HAP-1 (cell line): ENCODE measurements at regions not wholly inside any gene's neighbourhood (a gene's known extent, or its start where the extent isn't known, plus 50 kb on each side); places are given as distances from the start of the nearest gene placed in this dataset.

Experiments
- DNase-seq, 2 experiments: peaks; one replicate each; pipeline ENCODE4 v3.0.0-alpha.2; 2016 to 2020; ENCODE audit warnings: low spot score in 2 of 2
- H3K27me3 ChIP-seq: fragments of 250-450 bp; sonication (Bioruptor Pico); 2 replicates; pipeline ENCODE4 v1.5.1; 2020; ENCODE audit warnings: low read depth, mild to moderate bottlenecking, moderate library complexity
- H3K36me3 ChIP-seq: fragments of 250-450 bp; sonication (Bioruptor Pico); replicated peaks from 2 replicates; pipeline ENCODE4 v1.5.1; 2020; ENCODE audit warnings: mild to moderate bottlenecking
- H3K4me1 ChIP-seq: fragments of 250-450 bp; sonication (Bioruptor Pico); 2 replicates; pipeline ENCODE4 v1.5.1; 2020; ENCODE audit warnings: mild to moderate bottlenecking
- H3K4me3 ChIP-seq: fragments of 250-450 bp; sonication (Bioruptor Pico); 2 replicates; pipeline ENCODE4 v1.5.1; 2020; ENCODE audit warnings: mild to moderate bottlenecking, moderate library complexity
- H3K9me3 ChIP-seq: fragments of 250-450 bp; sonication (Bioruptor Pico); 2 replicates; pipeline ENCODE4 v1.5.1; 2020; ENCODE audit warnings: mild to moderate bottlenecking, moderate library complexity
- in situ Hi-C: fragments of 300-500 bp; cut with MboI; formaldehyde crosslinking; loops from 3 replicates; pipeline ENCODE4 v1.14.3; 2020; ENCODE audit warnings: low sequenced_read_pairs, inconsistent platforms, mixed read lengths

DNA sequence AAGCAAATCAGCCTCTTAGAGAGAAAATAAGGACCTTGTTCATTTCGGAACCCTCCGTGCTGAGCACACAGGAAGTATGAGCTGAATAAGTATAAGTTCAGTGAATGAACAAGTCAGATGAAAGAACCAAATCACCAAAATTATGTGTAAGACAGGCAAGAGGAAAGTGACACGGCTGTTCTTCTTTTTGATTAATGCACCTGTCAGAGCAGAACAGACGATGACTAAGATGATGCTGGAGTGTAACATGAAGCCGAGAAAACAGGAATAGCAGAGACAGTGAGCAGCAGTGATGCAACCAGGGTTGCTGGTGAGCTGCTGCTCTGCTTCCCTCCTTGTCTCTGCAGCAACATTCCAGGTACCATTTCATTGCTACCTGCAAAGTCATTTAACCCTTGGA, 861.1 kb downstream of the GALC start:
- Histone ChIP-seq H3K4me1 (no peaks in the 10 kb centered on the region), H3K36me3 (no peaks in the 10 kb centered on the region), H3K4me3 (no peak overlapping the region), H3K27me3 (no peaks in the 10 kb centered on the region), H3K9me3 (no peaks in the 10 kb centered on the region)
- in situ Hi-C loops: no loop called here
- no peak for DNase-seq

DNA sequence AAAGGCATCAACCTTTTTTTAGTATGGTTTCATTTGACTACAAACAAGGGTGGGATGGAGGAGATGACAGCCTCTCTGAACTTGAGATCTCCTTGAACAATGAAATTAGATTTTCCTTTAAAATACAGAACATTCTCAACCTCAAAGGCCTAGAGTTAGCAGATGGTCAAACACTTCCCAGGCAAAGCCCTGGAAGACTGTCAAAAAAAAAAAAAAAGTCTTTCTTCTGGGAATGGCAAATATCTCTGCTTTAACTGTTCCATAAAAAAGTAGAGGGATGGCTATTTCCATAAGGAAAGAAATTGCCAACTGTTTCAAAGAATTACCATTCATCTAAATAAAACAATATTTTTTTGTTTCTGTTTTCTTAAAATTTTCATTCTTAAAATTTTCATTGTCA, 870.8 kb downstream of the GALC start:
- no peak overlapping the region for H3K4me3 ChIP-seq
- H3K9me3 ChIP-seq: no peaks in the 10 kb centered on the region
- no peaks in the 10 kb centered on the region for H3K36me3 ChIP-seq
- in situ Hi-C loops: no loop called here
- no peak for DNase-seq
- H3K27me3 ChIP-seq: no peaks in the 10 kb centered on the region
- no peaks in the 10 kb centered on the region for H3K4me1 ChIP-seq

- DNase-seq: no peak
- in situ Hi-C loops: no loop called here
- H3K4me3 ChIP-seq: no peak overlapping the region
These were observed 871.3 kb downstream of the GALC start for GRCh38 chr14:87121716-87122115.

GRCh38 chr14:87115234-87115633, 877.7 kb downstream of the GALC start:
- in situ Hi-C loops: no loop called here
- no peak for DNase-seq
- no peaks in the 10 kb centered on the region for H3K9me3 ChIP-seq

More at GRCh38 chr14:87121716-87122115, 871.3 kb downstream of the GALC start:
- Histone ChIP-seq H3K36me3 (no peaks in the 10 kb centered on the region), H3K27me3 (no peaks in the 10 kb centered on the region), H3K4me1 (no peaks in the 10 kb centered on the region), H3K9me3 (no peaks in the 10 kb centered on the region)

GRCh38 chr14:87113286-87113685, 879.7 kb downstream of the GALC start:
- Histone ChIP-seq H3K9me3 (no peaks in the 10 kb centered on the region), H3K36me3 (no peaks in the 10 kb centered on the region), H3K4me1 (no peaks in the 10 kb centered on the region), H3K27me3 (no peaks in the 10 kb centered on the region), H3K4me3 (no peak overlapping the region)
- in situ Hi-C loops: no loop called here
- DNase-seq: no peak

More at GRCh38 chr14:87115234-87115633, 877.7 kb downstream of the GALC start:
- Histone ChIP-seq H3K4me1 (no peaks in the 10 kb centered on the region), H3K36me3 (no peaks in the 10 kb centered on the region), H3K27me3 (no peaks in the 10 kb centered on the region), H3K4me3 (no peak overlapping the region)

DNA sequence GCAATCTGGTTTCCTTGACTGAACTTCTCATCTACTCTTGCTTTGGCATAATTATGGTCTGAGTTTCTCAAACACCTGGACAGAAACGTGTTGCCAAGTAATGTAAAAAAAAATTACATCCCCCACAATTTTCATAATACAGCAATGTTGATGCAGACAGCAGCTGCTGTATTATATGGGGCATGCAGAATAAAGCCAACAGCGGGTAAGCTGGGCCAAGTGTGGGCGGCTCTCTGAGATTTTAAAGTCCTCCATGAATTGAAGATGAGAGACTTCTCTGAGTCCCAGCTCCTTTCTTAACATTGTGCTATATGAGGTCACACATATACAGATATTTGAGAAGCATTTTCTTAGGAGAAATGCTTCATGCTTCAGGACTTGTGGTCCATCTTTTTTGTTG, 881.2 kb downstream of the GALC start:
- no peaks in the 10 kb centered on the region for H3K36me3 ChIP-seq
- no peak for DNase-seq
- no peaks in the 10 kb centered on the region for H3K27me3 ChIP-seq
- in situ Hi-C loops: no loop called here
- H3K4me1 ChIP-seq: no peaks in the 10 kb centered on the region
- H3K9me3 ChIP-seq: no peaks in the 10 kb centered on the region
- no peak overlapping the region for H3K4me3 ChIP-seq

DNA sequence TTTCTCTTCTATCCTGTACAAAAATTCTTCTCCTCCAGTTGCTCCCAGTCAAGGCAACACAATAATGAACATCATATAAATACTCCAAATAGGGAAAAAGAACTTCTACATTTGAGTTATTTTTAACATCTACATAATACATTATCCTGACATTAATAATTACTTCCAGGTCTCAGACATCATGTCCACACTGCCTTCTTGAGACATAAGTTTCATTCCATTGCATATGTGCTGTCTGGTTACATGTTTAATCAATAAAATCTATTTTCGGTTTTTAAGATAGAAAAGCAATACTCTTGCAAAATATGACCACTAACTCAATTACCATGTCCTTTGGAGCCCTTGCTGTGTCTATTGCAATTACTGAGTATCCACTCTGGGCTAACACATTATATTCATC, 881.9 kb downstream of the GALC start:
- Histone ChIP-seq H3K36me3 (no peaks in the 10 kb centered on the region), H3K9me3 (no peaks in the 10 kb centered on the region), H3K27me3 (no peaks in the 10 kb centered on the region), H3K4me1 (no peaks in the 10 kb centered on the region), H3K4me3 (no peak overlapping the region)
- DNase-seq: no peak
- in situ Hi-C loops: no loop called here

DNA sequence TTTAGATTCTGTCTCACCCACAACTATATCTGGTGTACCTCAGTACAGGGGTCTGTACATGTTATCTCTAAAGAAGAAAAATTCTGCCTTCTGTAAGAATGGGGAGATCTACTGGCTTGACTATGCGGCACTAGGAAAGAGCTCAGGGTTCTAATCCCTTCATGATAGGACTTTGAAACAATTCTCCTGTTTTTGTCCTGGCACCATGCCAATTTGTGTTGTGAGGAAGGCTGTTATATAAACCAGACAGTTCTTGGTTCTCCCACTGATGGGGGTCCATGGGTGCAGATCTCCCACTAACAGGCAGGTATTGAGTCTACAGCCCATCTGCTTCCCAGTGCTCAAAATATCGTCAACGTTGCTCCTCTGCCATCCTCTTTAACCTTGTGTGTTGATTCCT, 883.7 kb downstream of the GALC start:
- H3K9me3 ChIP-seq: no peaks in the 10 kb centered on the region
- in situ Hi-C loops: no loop called here
- no peaks in the 10 kb centered on the region for H3K36me3 ChIP-seq
- DNase-seq: no peak
- H3K4me1 ChIP-seq: no peaks in the 10 kb centered on the region
- H3K4me3 ChIP-seq: no peak overlapping the region
- no peaks in the 10 kb centered on the region for H3K27me3 ChIP-seq

DNA sequence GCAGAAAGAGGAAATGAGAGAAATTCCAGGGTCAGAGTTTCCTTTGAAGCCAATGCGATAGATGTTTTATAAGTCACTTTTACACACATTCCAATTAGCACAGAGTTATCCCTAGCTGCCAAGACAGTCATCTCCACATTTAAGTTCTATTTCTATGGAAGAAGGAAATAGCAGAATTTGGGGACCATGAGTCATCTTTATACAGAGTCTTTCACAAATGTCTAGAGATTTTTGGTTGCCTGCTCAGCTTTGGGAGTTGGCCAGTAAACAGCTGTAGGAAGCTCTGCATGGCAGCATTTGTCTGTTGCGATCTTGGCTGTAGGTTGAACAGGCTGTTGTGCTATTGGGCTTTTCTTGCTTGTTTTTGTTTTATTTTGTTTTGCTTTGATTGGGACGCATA, 884.3 kb downstream of the GALC start:
- no peak overlapping the region for H3K4me3 ChIP-seq
- in situ Hi-C loops: no loop called here
- DNase-seq: no peak
- H3K27me3 ChIP-seq: no peaks in the 10 kb centered on the region
- H3K36me3 ChIP-seq: no peaks in the 10 kb centered on the region
- H3K4me1 ChIP-seq: no peaks in the 10 kb centered on the region
- no peaks in the 10 kb centered on the region for H3K9me3 ChIP-seq

GRCh38 chr14:87102811-87103378, 890.1 kb downstream of the GALC start:
- in situ Hi-C loops: no loop called here
- Histone ChIP-seq H3K36me3 (no peaks in the 10 kb centered on the region), H3K27me3 (no peaks in the 10 kb centered on the region), H3K9me3 (no peaks in the 10 kb centered on the region), H3K4me1 (no peaks in the 10 kb centered on the region), H3K4me3 (no peak overlapping the region)
- DNase-seq: no peak

DNA sequence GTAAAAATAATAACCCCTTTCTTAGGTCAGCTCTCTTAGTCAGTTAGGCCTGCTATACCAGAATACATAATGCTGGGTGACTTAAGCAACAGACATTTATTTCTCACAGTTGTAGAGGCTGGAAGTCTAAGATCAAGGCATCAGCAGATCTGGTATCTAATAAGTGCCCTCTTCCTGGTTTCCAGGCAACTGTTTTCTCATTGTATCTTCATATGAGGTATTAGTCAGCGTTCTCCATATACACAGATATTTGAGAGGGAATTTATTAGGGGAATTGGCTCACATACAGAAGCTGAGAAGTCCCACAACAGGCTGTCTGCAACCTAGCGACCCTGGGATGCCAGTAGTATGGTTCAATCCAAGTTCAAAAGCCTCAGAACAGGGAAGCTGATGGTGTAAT, 896.0 kb downstream of the GALC start:
- DNase-seq: no peak
- Histone ChIP-seq H3K9me3 (no peaks in the 10 kb centered on the region), H3K27me3 (no peaks in the 10 kb centered on the region), H3K4me3 (no peak overlapping the region), H3K4me1 (no peaks in the 10 kb centered on the region), H3K36me3 (no peaks in the 10 kb centered on the region)
- in situ Hi-C loops: no loop called here

DNA sequence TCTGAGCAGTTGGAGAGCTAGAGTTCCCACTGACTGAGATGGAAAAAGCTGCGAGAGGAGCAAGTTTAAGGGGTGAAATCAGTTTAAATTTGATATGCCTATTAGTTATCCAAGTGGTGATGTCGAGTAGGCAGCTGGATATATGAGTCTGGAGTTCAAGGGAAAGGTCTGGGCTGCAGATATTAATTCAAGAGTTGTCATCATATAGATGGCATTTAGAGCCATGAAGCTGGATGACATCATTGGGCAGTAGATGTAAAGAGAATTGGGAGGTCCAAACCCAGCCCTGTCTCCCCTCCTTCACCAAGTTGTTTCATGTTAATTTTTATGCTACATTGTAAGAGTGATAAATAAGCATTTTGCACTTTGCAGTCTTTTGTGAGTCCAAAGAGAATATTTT, 898.1 kb downstream of the GALC start:
- Histone ChIP-seq H3K9me3 (no peaks in the 10 kb centered on the region), H3K27me3 (no peaks in the 10 kb centered on the region), H3K4me1 (no peaks in the 10 kb centered on the region), H3K36me3 (no peaks in the 10 kb centered on the region), H3K4me3 (no peak overlapping the region)
- in situ Hi-C loops: no loop called here
- DNase-seq: no peak

GRCh38 chr14:87088588-87088987, 904.4 kb downstream of the GALC start:
- no peak for DNase-seq
- Histone ChIP-seq H3K9me3 (no peaks in the 10 kb centered on the region), H3K4me1 (no peaks in the 10 kb centered on the region), H3K4me3 (no peak overlapping the region), H3K27me3 (no peaks in the 10 kb centered on the region), H3K36me3 (no peaks in the 10 kb centered on the region)
- in situ Hi-C loops: no loop called here

DNA sequence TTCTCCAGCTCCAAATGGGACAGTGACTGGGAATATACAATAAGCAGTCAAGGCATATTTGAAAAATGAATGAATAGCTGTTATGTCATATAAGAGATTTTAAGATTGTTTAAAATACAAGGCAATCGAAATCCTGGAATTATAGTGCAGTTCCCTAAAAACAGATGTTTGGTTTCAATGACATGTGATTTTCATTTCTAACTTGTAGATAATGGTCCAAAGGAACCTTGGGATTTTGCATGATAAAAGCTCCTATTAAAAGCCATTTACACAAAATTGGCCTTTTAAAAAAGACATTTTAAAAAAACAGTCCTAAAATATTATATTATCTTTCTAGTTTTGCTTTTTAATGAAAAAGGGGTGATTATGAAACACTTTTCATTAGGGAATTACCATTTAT, 905.1 kb downstream of the GALC start:
- no peak overlapping the region for H3K4me3 ChIP-seq
- in situ Hi-C loops: no loop called here
- H3K27me3 ChIP-seq: no peaks in the 10 kb centered on the region
- H3K4me1 ChIP-seq: no peaks in the 10 kb centered on the region
- no peaks in the 10 kb centered on the region for H3K9me3 ChIP-seq
- DNase-seq: no peak
- H3K36me3 ChIP-seq: no peaks in the 10 kb centered on the region

GRCh38 chr14:87084908-87085307, 908.1 kb downstream of the GALC start:
- DNase-seq: no peak
- Histone ChIP-seq H3K4me1 (no peaks in the 10 kb centered on the region), H3K36me3 (no peaks in the 10 kb centered on the region), H3K9me3 (no peaks in the 10 kb centered on the region), H3K4me3 (no peak overlapping the region), H3K27me3 (no peaks in the 10 kb centered on the region)
- in situ Hi-C loops: no loop called here
